K562 (cell line): ENCODE measurements at regions not wholly inside any gene's neighbourhood (a gene's known extent, or its start where the extent isn't known, plus 50 kb on each side); places are given as distances from the start of the nearest gene placed in this dataset.

Experiments used
- ATAC-seq: fragments of 200-7000 bp; cut with Tn5 transposase; 3 replicates; pipeline ENCODE4 v1.9.1; 2020; ENCODE audit warnings: moderate library complexity
- BruUV-seq: library from RNA; stranded (reverse); fragments of 400-500 nt; replicated peaks from 2 replicates; lab custom pipeline; 2021; lab: Mats Ljungman, UMichigan
- CTCF ChIA-PET: fragments of 300-600 bp; formaldehyde crosslinking; extraction: SDS; loops from one replicate; lab custom pipeline; 2021; ENCODE audit warnings: low intra/inter-chr PET ratio; lab: Yijun Ruan, JAX
- POLR2A ChIA-PET: fragments of 300-600, 350-650 bp; sonication (Branson Sonifier 250); formaldehyde crosslinking; extraction: SDS; loops from one replicate; lab custom pipeline; 2021; ENCODE audit warnings: antibody characterized with exemption, inconsistent platforms; lab: Yijun Ruan, JAX
- DNase-seq, 4 experiments: peaks; one replicate each; pipeline versions ENCODE4 v3.0.0 to v3.0.0-alpha.2; 2011 to 2018; ENCODE audit warnings: low spot score in 3 of 4, mixed read lengths in 3 of 4; ENCODE audit errors: extremely low read depth in 1 of 4
- FAIRE-seq: peaks from 2 replicates; lab custom pipeline; 2011; peaks lifted over from hg19 to GRCh38; lab: Jason Lieb, UNC
- H2AFZ ChIP-seq: 2 replicates; pipeline ENCODE4 v1.6.0; 2011; ENCODE audit warnings: low read depth, low read length, control low read depth, inconsistent platforms
- H3K27ac ChIP-seq: fragments of 200-600 bp; 3 replicates; pipeline ENCODE4 v1.8.0; 2011; ENCODE audit warnings: low read depth, mild to moderate bottlenecking, control low read depth, inconsistent platforms, low read length, moderate library complexity, mixed read lengths; ENCODE audit errors: extremely low read depth
- H3K27me3 ChIP-seq, 2 experiments: fragments of 300-600 bp in 1 of 2; 2 replicates in 1 of 2; 3 replicates in 1 of 2; pipeline versions ENCODE4 v1.6.0 to v1.8.0; 2011; ENCODE audit warnings: inconsistent platforms in 2 of 2, low read length in 2 of 2, mild to moderate bottlenecking in 1 of 2, mixed read lengths in 1 of 2, moderate library complexity in 1 of 2; ENCODE audit not compliant: control insufficient read depth in 2 of 2, insufficient read depth in 2 of 2
- H3K36me3 ChIP-seq: fragments of 300-600 bp; 3 replicates; pipeline ENCODE4 v1.8.0; 2011; ENCODE audit warnings: mild to moderate bottlenecking, low read length, inconsistent platforms; ENCODE audit not compliant: control insufficient read depth, insufficient read depth
- H3K4me1 ChIP-seq, 2 experiments: fragments of 200-600 bp in 1 of 2; replicated peaks in 1 of 2; 2 replicates in 1 of 2; 3 replicates in 1 of 2; pipeline versions ENCODE4 v1.5.1 to v1.8.0; 2011; ENCODE audit warnings: inconsistent platforms in 2 of 2, low read length in 2 of 2, mild to moderate bottlenecking in 1 of 2, mixed read lengths in 1 of 2, moderate library complexity in 1 of 2; ENCODE audit not compliant: control insufficient read depth in 2 of 2, insufficient read depth in 2 of 2
- H3K4me2 ChIP-seq: 2 replicates; pipeline ENCODE4 v1.6.1; 2011; ENCODE audit warnings: low read length, control low read depth, inconsistent platforms, mixed read lengths; ENCODE audit not compliant: insufficient read depth
- H3K4me3 ChIP-seq: fragments of 200-600 bp; sonication (generic), shearing (Covaris generic); 2 replicates; pipeline ENCODE4 v1.5.1; 2016; ENCODE audit warnings: control low read depth, inconsistent platforms
- H3K79me2 ChIP-seq: fragments of 200-600 bp; 3 replicates; pipeline ENCODE4 v1.8.0; 2011; ENCODE audit warnings: low read length, inconsistent platforms; ENCODE audit not compliant: control insufficient read depth, insufficient read depth
- H3K9ac ChIP-seq, 2 experiments: 2 replicates each; pipeline versions ENCODE4 v1.6.0 to v1.6.1; 2011; ENCODE audit warnings: low read depth in 2 of 2, low read length in 2 of 2, control low read depth in 1 of 2, inconsistent platforms in 1 of 2, mild to moderate bottlenecking in 1 of 2, mixed read lengths in 1 of 2; ENCODE audit not compliant: insufficient read depth in 1 of 2
- H3K9me1 ChIP-seq: one replicate; pipeline ENCODE4 v1.6.0; 2011; ENCODE audit warnings: inconsistent platforms, mild to moderate bottlenecking, low read length, moderate library complexity; ENCODE audit not compliant: control insufficient read depth, insufficient read depth
- H3K9me3 ChIP-seq: replicated peaks from 2 replicates; pipeline ENCODE4 v1.5.1; 2011; ENCODE audit warnings: low read depth, low read length, inconsistent platforms; ENCODE audit not compliant: control insufficient read depth, insufficient read depth
- H4K20me1 ChIP-seq: replicated peaks from 2 replicates; pipeline ENCODE4 v1.6.1; 2011; ENCODE audit warnings: low read length, inconsistent platforms, mixed read lengths; ENCODE audit not compliant: control insufficient read depth, insufficient read depth
- ATF7 ChIP-seq: fragments of 450-650 bp; IDR thresholded peaks from 2 replicates; pipeline ENCODE4 v1.7.1; 2014; ENCODE audit warnings: mild to moderate bottlenecking, moderate library complexity
- BRD4 ChIP-seq: fragments of 200-600 bp; sonication (generic); IDR thresholded peaks from 2 replicates; pipeline ENCODE4 v1.6.1; 2017; ENCODE audit warnings: inconsistent platforms
- CEBPB ChIP-seq: fragments of 450-650 bp; IDR thresholded peaks from 2 replicates; pipeline ENCODE4 v1.6.1; 2016; ENCODE audit warnings: missing genetic modification characterization, missing compliant biosample characterization
- CEBPG ChIP-seq, 3 experiments: fragments of 200-800 bp in 1 of 3; sonication (Bioruptor generic) in 1 of 3; sonication (generic) in 1 of 3; formaldehyde crosslinking in 1 of 3; IDR thresholded peaks in 2 of 3; conservative IDR thresholded peaks in 1 of 3; 2 replicates each; pipeline versions ENCODE4 v1.6.1 to v1.8.0; 2016 to 2022; ENCODE audit warnings: missing compliant biosample characterization in 2 of 3, missing genetic modification characterization in 2 of 3, mild to moderate bottlenecking in 1 of 3, missing genetic modification reagents in 1 of 3
- DPF2 ChIP-seq: fragments of 450-650 bp; IDR thresholded peaks from 2 replicates; pipeline ENCODE4 v1.6.1; 2016
- HNRNPH1 ChIP-seq: fragments of 200-400 bp; formaldehyde crosslinking; optimal IDR thresholded peaks from 2 replicates; pipeline ENCODE3; 2017; ENCODE audit warnings: low read depth, mild to moderate bottlenecking, low read length, moderate library complexity
- MEF2A ChIP-seq: IDR thresholded peaks from 2 replicates; pipeline ENCODE4 v1.6.1; 2011; ENCODE audit warnings: low read depth, mild to moderate bottlenecking, low read length, moderate library complexity; ENCODE audit not compliant: control insufficient read depth
- SIN3B ChIP-seq: fragments of 450-650 bp; IDR thresholded peaks from 2 replicates; pipeline ENCODE4 v1.6.1; 2017; ENCODE audit warnings: low read depth, mild to moderate bottlenecking, moderate library complexity
- STAG1 ChIP-seq: sonication (generic); formaldehyde crosslinking; IDR thresholded peaks from 2 replicates; pipeline ENCODE4 v1.5.0; 2020; ENCODE audit warnings: missing genetic modification reagents, borderline replicate concordance
- ZSCAN32 ChIP-seq: fragments of 450-650 bp; formaldehyde crosslinking; IDR thresholded peaks from 2 replicates; pipeline ENCODE4 v1.4.0; 2020; ENCODE audit warnings: mild to moderate bottlenecking, moderate library complexity
- WGBS: fragments of 100-300 bp; shearing (Covaris generic); methylation state at CpG from one replicate; pipeline ENCODE4 v1.1.6; 2016; ENCODE audit warnings: low coverage, mixed read lengths; ENCODE audit not compliant: insufficient coverage; ENCODE audit errors: missing lambda C conversion rate; 5-methylcytosine and 5-hydroxymethylcytosine counted together
- in situ Hi-C: fragments of 300-500 bp; cut with MboI; formaldehyde crosslinking; loops from 4 replicates; pipeline ENCODE4 v1.15.0; 2018; ENCODE audit warnings: inconsistent platforms, mixed read lengths
- intact Hi-C: fragments of 100-400 bp; cut with micrococcal nuclease; formaldehyde crosslinking; loops from 2 replicates; pipeline ENCODE4 v1.14.2; 2022
- TF ChIP-seq, protein P1 (sequence below): fragments of 250-450 bp; sonication (Bioruptor Pico); IDR thresholded peaks from 2 replicates; pipeline ENCODE4 v1.4.0; 2020; ENCODE audit warnings: mild to moderate bottlenecking, moderate library complexity, borderline replicate concordance
- TF ChIP-seq, protein P2 (sequence below): fragments of 250-450 bp; sonication (Bioruptor Pico); IDR thresholded peaks from 2 replicates; pipeline ENCODE4 v1.4.0; 2020; ENCODE audit warnings: mild to moderate bottlenecking, moderate library complexity

DNA sequence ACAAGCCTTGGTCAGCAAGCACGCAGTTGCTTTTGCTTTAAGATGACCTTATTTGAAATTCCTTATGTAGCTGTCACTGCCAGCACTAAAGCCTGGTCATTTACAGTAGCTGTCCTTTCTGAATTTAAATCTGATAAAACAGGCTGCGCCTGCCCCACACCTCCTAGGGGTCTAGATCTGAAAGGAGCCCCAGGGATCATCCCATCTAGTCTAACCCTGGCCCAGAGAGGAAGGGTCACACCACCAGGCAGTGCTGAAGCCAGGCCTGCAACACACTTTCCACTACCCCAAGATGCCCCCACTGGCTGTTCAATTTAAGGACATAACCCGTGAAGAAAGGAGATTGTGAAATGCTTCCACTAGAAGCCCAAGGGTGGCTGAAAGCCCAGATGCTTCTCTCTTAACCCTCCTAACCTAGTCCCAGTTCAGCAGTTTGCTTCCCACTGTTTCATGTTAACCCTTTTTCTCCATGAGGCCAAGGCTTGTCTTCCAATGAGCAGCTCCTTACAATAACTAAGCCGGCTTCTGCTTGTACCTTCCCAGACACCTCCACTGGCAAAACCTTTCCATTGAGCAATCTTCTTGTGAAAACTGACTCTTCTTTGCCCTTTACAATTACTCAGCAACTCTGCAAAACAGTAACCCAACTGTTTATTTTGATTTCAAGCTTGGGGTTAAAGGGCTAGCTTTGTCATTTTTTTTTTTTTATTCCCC is 198.9 kb upstream of the LPP start:
- H3K9ac ChIP-seq = no peak overlapping the region
- no peak overlapping the region for H3K4me3 ChIP-seq
- no peak overlapping the region for H2AFZ ChIP-seq
- TF ChIP-seq CEBPG (CRISPR knock-in tag; IDR thresholded peaks at IDR 0.05) (no peak), CEBPG (tag; conservative IDR thresholded peaks at IDR 0.05 in 1 of 2, IDR thresholded peaks at IDR 0.05 in 1 of 2) (peak in 1 of 2 experiments; percentile 65; a peak in 2 of 4 replicates), BRD4 (no peak), CEBPB (peak; percentile 49)
- no peaks in the 10 kb centered on the region for H3K9me1 ChIP-seq
- ChIA-PET POLR2A (no interaction called here), CTCF (no interaction called here)
- no peak overlapping the region for H3K27ac ChIP-seq
- peaks cover 0 to 4% of the 10 kb centered on the region in 2 experiments; a peak in 1 of 5 replicates for H3K27me3 ChIP-seq
- no peak for ATAC-seq
- H3K79me2 ChIP-seq = no peaks in the 10 kb centered on the region
- H3K4me2 ChIP-seq = no peak overlapping the region
- H3K36me3 ChIP-seq = no peaks in the 10 kb centered on the region
- no peaks in the 10 kb centered on the region for H4K20me1 ChIP-seq
- peaks cover 0 to 8% of the 10 kb centered on the region in 2 experiments; a peak in 2 of 5 replicates for H3K4me1 ChIP-seq
- BruUV-seq = no TSS peak
- no peaks in the 10 kb centered on the region for H3K9me3 ChIP-seq
- 0% methylated on average over 4 of the region's 4 CpGs for whole genome bisulfite sequencing
- in situ Hi-C loops = no loop called here
- DNase-seq = no peak
- FAIRE-seq = peak; percentile 57
- intact Hi-C loops = no loop called here

DNA sequence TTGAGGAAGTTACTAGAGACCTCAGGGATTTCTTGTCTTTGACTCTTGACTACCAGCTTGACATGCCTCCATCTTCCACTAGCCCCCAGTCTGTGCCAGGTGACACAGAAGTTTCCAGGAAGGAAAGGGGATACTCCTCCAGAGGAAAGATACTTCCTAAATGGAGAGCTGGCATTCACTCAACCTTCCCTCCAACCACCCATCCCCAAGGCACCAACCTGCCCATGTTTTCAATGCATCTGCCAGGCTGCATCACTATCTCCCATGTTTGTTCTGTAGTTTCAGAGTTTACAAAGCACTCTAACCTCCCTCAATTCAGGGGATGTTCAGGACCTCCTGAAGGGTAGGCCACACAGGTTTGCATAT is 198.4 kb upstream of the LPP start:
- intact Hi-C loops = no loop called here
- ATAC-seq = no peak
- in situ Hi-C loops = no loop called here
- Histone ChIP-seq H2AFZ (no peak overlapping the region), H3K9ac (no peak overlapping the region), H3K27ac (no peak overlapping the region), H3K79me2 (no peaks in the 10 kb centered on the region), H3K9me3 (no peaks in the 10 kb centered on the region), H3K36me3 (no peaks in the 10 kb centered on the region), H3K4me2 (no peak overlapping the region), H4K20me1 (no peaks in the 10 kb centered on the region), H3K9me1 (no peaks in the 10 kb centered on the region), H3K4me1 (peaks cover 0 to 8% of the 10 kb centered on the region in 2 experiments; a peak in 2 of 5 replicates), H3K27me3 (peaks cover 0 to 4% of the 10 kb centered on the region in 2 experiments; a peak in 1 of 5 replicates), H3K4me3 (no peak overlapping the region)
- ChIA-PET CTCF (no interaction called here), POLR2A (no interaction called here)
- no TSS peak for BruUV-seq
- FAIRE-seq = no peak
- no peak for DNase-seq
- TF ChIP-seq SIN3B = no peak
- TF ChIP-seq ZSCAN32 (CRISPR knock-in tag) = no peak
- TF ChIP-seq STAG1 (CRISPR knock-in tag) = no peak
- TF ChIP-seq ATF7 = no peak
- TF ChIP-seq, protein P1, sequence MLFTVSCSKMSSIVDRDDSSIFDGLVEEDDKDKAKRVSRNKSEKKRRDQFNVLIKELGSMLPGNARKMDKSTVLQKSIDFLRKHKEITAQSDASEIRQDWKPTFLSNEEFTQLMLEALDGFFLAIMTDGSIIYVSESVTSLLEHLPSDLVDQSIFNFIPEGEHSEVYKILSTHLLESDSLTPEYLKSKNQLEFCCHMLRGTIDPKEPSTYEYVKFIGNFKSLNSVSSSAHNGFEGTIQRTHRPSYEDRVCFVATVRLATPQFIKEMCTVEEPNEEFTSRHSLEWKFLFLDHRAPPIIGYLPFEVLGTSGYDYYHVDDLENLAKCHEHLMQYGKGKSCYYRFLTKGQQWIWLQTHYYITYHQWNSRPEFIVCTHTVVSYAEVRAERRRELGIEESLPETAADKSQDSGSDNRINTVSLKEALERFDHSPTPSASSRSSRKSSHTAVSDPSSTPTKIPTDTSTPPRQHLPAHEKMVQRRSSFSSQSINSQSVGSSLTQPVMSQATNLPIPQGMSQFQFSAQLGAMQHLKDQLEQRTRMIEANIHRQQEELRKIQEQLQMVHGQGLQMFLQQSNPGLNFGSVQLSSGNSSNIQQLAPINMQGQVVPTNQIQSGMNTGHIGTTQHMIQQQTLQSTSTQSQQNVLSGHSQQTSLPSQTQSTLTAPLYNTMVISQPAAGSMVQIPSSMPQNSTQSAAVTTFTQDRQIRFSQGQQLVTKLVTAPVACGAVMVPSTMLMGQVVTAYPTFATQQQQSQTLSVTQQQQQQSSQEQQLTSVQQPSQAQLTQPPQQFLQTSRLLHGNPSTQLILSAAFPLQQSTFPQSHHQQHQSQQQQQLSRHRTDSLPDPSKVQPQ (CRISPR knock-in tag) = no peak
- TF ChIP-seq, protein P2, sequence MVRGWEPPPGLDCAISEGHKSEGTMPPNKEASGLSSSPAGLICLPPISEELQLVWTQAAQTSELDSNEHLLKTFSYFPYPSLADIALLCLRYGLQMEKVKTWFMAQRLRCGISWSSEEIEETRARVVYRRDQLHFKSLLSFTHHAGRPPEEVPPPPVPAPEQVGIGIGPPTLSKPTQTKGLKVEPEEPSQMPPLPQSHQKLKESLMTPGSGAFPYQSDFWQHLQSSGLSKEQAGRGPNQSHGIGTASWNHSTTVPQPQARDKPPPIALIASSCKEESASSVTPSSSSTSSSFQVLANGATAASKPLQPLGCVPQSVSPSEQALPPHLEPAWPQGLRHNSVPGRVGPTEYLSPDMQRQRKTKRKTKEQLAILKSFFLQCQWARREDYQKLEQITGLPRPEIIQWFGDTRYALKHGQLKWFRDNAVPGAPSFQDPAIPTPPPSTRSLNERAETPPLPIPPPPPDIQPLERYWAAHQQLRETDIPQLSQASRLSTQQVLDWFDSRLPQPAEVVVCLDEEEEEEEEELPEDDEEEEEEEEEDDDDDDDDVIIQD = no peak
- TF ChIP-seq DPF2 = no peak
- no peak for TF ChIP-seq HNRNPH1
- no peak for TF ChIP-seq MEF2A
